SK-N-SH (cell line): ENCODE measurements at regions not wholly inside any gene's neighbourhood (a gene's known extent, or its start where the extent isn't known, plus 50 kb on each side); places are given as distances from the start of the nearest gene placed in this dataset.

Source experiments
- CTCF ChIA-PET: fragments of 300-600, 350-600 bp; formaldehyde crosslinking; extraction: SDS; loops from one replicate; lab custom pipeline; 2021; lab: Yijun Ruan, JAX
- POLR2A ChIA-PET: fragments of 350-600 bp; sonication (Branson Sonifier 250); formaldehyde crosslinking; extraction: SDS; loops from one replicate; lab custom pipeline; 2020; ENCODE audit warnings: antibody characterized with exemption, inconsistent platforms; lab: Yijun Ruan, JAX
- DNase-seq: peaks from one replicate; pipeline ENCODE4 v3.0.0; 2012
- H2AFZ ChIP-seq: fragments of 200-600 bp; sonication (generic); 2 replicates; pipeline ENCODE4 v1.8.1; 2016; ENCODE audit warnings: antibody characterized with exemption, mild to moderate bottlenecking, low read depth
- H3F3A ChIP-seq: fragments of 200-600 bp; sonication (generic); replicated peaks from 2 replicates; pipeline ENCODE3; 2016; ENCODE audit warnings: antibody characterized with exemption, mild to moderate bottlenecking; ENCODE audit not compliant: insufficient read depth
- H3K27ac ChIP-seq, 2 experiments: fragments of 200-500 bp in 1 of 2; fragments of 200-600 bp in 1 of 2; sonication (Bioruptor generic) in 1 of 2; sonication (generic), shearing (Covaris generic) in 1 of 2; 2 replicates each; pipeline versions ENCODE4 v1.5.1 to v1.6.1; 2014 to 2016; ENCODE audit warnings: low read depth in 2 of 2, inconsistent platforms in 1 of 2, low read length in 1 of 2, mild to moderate bottlenecking in 1 of 2, mixed read lengths in 1 of 2
- H3K27me3 ChIP-seq: fragments of 200-600 bp; sonication (generic), shearing (Covaris generic); 2 replicates; pipeline ENCODE4 v1.6.1; 2016; ENCODE audit warnings: mixed run types; ENCODE audit not compliant: insufficient read depth
- H3K36me3 ChIP-seq, 2 experiments: fragments of 200-500 bp in 1 of 2; fragments of 200-600 bp in 1 of 2; sonication (Bioruptor generic) in 1 of 2; sonication (generic) in 1 of 2; replicated peaks in 1 of 2; 2 replicates each; pipeline versions ENCODE3 to v1.5.1; 2014 to 2016; ENCODE audit warnings: low read length in 1 of 2, mild to moderate bottlenecking in 1 of 2; ENCODE audit not compliant: insufficient read depth in 2 of 2, control insufficient read depth in 1 of 2
- H3K4me1 ChIP-seq, 2 experiments: fragments of 200-500 bp in 1 of 2; fragments of 200-600 bp in 1 of 2; sonication (Bioruptor generic) in 1 of 2; sonication (generic), shearing (Covaris generic) in 1 of 2; 2 replicates each; pipeline versions ENCODE4 v1.5.1 to v1.6.1; 2014 to 2016; ENCODE audit warnings: low read depth in 1 of 2, low read length in 1 of 2, mixed run types in 1 of 2; ENCODE audit not compliant: insufficient read depth in 2 of 2, control insufficient read depth in 1 of 2
- H3K4me2 ChIP-seq: fragments of 200-600 bp; sonication (generic), shearing (Covaris generic); 2 replicates; pipeline ENCODE4 v1.6.1; 2017; ENCODE audit warnings: mixed run types
- H3K4me3 ChIP-seq, 2 experiments: fragments of 200-500 bp in 1 of 2; fragments of 200-600 bp in 1 of 2; sonication (Bioruptor generic) in 1 of 2; sonication (generic), shearing (Covaris generic) in 1 of 2; 2 replicates each; pipeline versions ENCODE4 v1.5.1 to v1.8.1; 2014 to 2016; ENCODE audit warnings: low read depth in 2 of 2, inconsistent platforms in 1 of 2, low read length in 1 of 2, mild to moderate bottlenecking in 1 of 2, mixed read lengths in 1 of 2, moderate library complexity in 1 of 2
- H3K79me2 ChIP-seq: fragments of 200-600 bp; sonication (generic); 2 replicates; pipeline ENCODE4 v1.8.1; 2017; ENCODE audit warnings: mild to moderate bottlenecking; ENCODE audit not compliant: insufficient read depth
- H3K9ac ChIP-seq: fragments of 200-600 bp; sonication (generic); 2 replicates; pipeline ENCODE4 v1.6.1; 2017; ENCODE audit warnings: mixed run types
- H3K9me2 ChIP-seq: fragments of 200-600 bp; sonication (generic); 2 replicates; pipeline ENCODE4 v1.6.1; 2017; ENCODE audit warnings: mixed run types
- H3K9me3 ChIP-seq: fragments of 200-600 bp; sonication (generic); 2 replicates; pipeline ENCODE4 v1.6.1; 2017; ENCODE audit warnings: mixed run types, mild to moderate bottlenecking, moderate library complexity
- H4K20me1 ChIP-seq: fragments of 200-600 bp; sonication (generic); 2 replicates; pipeline ENCODE4 v1.6.1; 2017; ENCODE audit warnings: mild to moderate bottlenecking, mixed run types; ENCODE audit not compliant: insufficient read depth
- CHD2 ChIP-seq: fragments of 150-350 bp; IDR thresholded peaks from 2 replicates; pipeline ENCODE4 v1.6.1; 2018; ENCODE audit warnings: low read length; ENCODE audit not compliant: partially characterized antibody
- CTCF ChIP-seq: fragments of 200-600 bp; sonication (generic); IDR thresholded peaks from 2 replicates; pipeline ENCODE4 v1.6.1; 2017; ENCODE audit warnings: antibody characterized with exemption, mild to moderate bottlenecking, moderate library complexity
- FOSL2 ChIP-seq: IDR thresholded peaks from 2 replicates; pipeline ENCODE4 v1.4.0; 2012; ENCODE audit warnings: low read depth, mild to moderate bottlenecking, moderate library complexity, borderline replicate concordance
- FOXJ3 ChIP-seq: sonication (generic); formaldehyde crosslinking; IDR thresholded peaks from 2 replicates; pipeline ENCODE4 v1.5.1; 2020; ENCODE audit warnings: mild to moderate bottlenecking, missing genetic modification reagents
- JUND ChIP-seq: IDR thresholded peaks from 2 replicates; pipeline ENCODE4 v1.4.0; 2012
- MXI1 ChIP-seq: IDR thresholded peaks from 2 replicates; pipeline ENCODE4 v1.6.1; 2012; ENCODE audit warnings: mild to moderate bottlenecking, low read depth, low read length, improper control_type of control experiment
- NFIC ChIP-seq: IDR thresholded peaks from 2 replicates; pipeline ENCODE4 v1.4.0; 2012; ENCODE audit warnings: borderline replicate concordance
- NRF1 ChIP-seq: IDR thresholded peaks from 2 replicates; pipeline ENCODE4 v1.6.1; 2012; ENCODE audit warnings: low read depth, mild to moderate bottlenecking, low read length
- RCOR1 ChIP-seq: fragments of 150-350 bp; IDR thresholded peaks from 2 replicates; pipeline ENCODE4 v1.6.1; 2017; ENCODE audit warnings: antibody characterized with exemption, low read length
- REST ChIP-seq: IDR thresholded peaks from 2 replicates; pipeline ENCODE4 v1.6.1; 2012; ENCODE audit warnings: mild to moderate bottlenecking, low read depth, low read length, moderate library complexity
- RXRA ChIP-seq: IDR thresholded peaks from 2 replicates; pipeline ENCODE4 v1.4.0; 2012; ENCODE audit warnings: low read depth, mild to moderate bottlenecking, borderline replicate concordance
- SIN3A ChIP-seq: IDR thresholded peaks from 2 replicates; pipeline ENCODE4 v1.6.1; 2012; ENCODE audit warnings: low read depth, mild to moderate bottlenecking, low read length, moderate library complexity, borderline replicate concordance
- TCF12 ChIP-seq: IDR thresholded peaks from 2 replicates; pipeline ENCODE4 v1.4.0; 2012
- TEAD4 ChIP-seq: IDR thresholded peaks from 2 replicates; pipeline ENCODE4 v1.4.0; 2012; ENCODE audit warnings: mild to moderate bottlenecking, borderline replicate concordance; ENCODE audit not compliant: insufficient read depth
- USF1 ChIP-seq: IDR thresholded peaks from 2 replicates; pipeline ENCODE4 v1.4.0; 2012; ENCODE audit warnings: low read depth, borderline replicate concordance
- YY1 ChIP-seq: IDR thresholded peaks from 2 replicates; pipeline ENCODE4 v1.4.0; 2012; ENCODE audit warnings: low read depth, mild to moderate bottlenecking
- WGBS: methylation state at CpG from one replicate; pipeline ENCODE4 v1.1.6; 2017; ENCODE audit warnings: low lambda C conversion rate; 5-methylcytosine and 5-hydroxymethylcytosine counted together

GRCh38 chr4:140302151-140302859, 71.1 kb upstream of the SCOC start:
- no peak overlapping the region for H3K4me3 ChIP-seq
- no peaks in the 10 kb centered on the region for H4K20me1 ChIP-seq
- no peak for DNase-seq
- H3F3A ChIP-seq, result peaks cover 8% of the 10 kb centered on the region
- H3K4me2 ChIP-seq, result no peak overlapping the region
- no peak overlapping the region for H2AFZ ChIP-seq
- POLR2A ChIA-PET, result no interaction called here
- no peak overlapping the region for H3K27ac ChIP-seq
- CTCF ChIA-PET, result no interaction called here
- H3K9ac ChIP-seq, result no peak overlapping the region
- H3K36me3 ChIP-seq, result no peaks in the 10 kb centered on the region
- no peaks in the 10 kb centered on the region for H3K9me2 ChIP-seq
- H3K27me3 ChIP-seq, result no peaks in the 10 kb centered on the region
- peaks cover 2 to 12% of the 10 kb centered on the region in 2 experiments for H3K4me1 ChIP-seq
- 94% methylated on average over 7 of the region's 7 CpGs for WGBS
- TF ChIP-seq TCF12 (no peak), CTCF (no peak), MXI1 (no peak), CHD2 (no peak), USF1 (no peak), YY1 (no peak), NRF1 (no peak), RXRA (no peak), RCOR1 (no peak), SIN3A (no peak), NFIC (no peak), REST (no peak), FOXJ3 (no peak), JUND (no peak), TEAD4 (no peak), FOSL2 (no peak)
- TF ChIP-seq, all 33 proteins: peak for 0
- no peaks in the 10 kb centered on the region for H3K9me3 ChIP-seq
- H3K79me2 ChIP-seq, result no peaks in the 10 kb centered on the region
